ENCODE measurements at regions not wholly inside any gene's neighbourhood (a gene's known extent, or its start where the extent isn't known, plus 50 kb on each side); places are given as distances from the start of the nearest gene placed in this dataset.
"Not testable (repeated sequence)": the region's sequence is repeated elsewhere in the genome, so short reads cannot be mapped to it uniquely, and the experiment has no call there.

DNA sequence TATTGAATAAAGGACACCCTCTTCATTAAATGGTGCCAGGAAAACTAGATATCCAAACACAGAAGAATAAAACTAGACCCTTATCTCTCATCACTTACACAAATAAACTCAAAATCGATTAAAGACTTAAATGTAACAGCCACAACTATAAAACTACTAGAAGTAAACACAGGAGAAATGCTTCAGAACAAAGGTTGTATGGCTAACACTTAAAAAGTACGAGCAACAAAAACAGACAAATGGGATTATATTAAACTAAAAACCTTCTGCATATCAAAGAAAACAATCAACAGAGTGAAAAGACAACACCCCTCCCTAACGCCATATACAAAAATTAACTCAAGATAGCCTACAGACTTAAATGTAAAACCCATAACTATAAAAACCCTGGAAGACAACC is 104.7 kb upstream of the CLEC6A start:
- not testable (repeated sequence) for TF ChIP-seq FOSB (CRISPR knock-in tag; IDR thresholded peaks at IDR 0.05); SMC3 (IDR thresholded peaks at IDR 0.05); ESRRA (IDR thresholded peaks at IDR 0.05; ENCODE audit: borderline replicate concordance, low read length); POLR2A (IDR thresholded peaks at IDR 0.05; ENCODE audit: low read length); HOXA7 (CRISPR knock-in tag; IDR thresholded peaks at IDR 0.05); CEBPB (IDR thresholded peaks at IDR 0.05); MYC (IDR thresholded peaks at IDR 0.05; ENCODE audit: borderline replicate concordance, low read length); RAD21 (conservative IDR thresholded peaks at IDR 0.05 in 1 of 2, IDR thresholded peaks at IDR 0.05 in 1 of 2)
- TF ChIP-seq, protein P1, sequence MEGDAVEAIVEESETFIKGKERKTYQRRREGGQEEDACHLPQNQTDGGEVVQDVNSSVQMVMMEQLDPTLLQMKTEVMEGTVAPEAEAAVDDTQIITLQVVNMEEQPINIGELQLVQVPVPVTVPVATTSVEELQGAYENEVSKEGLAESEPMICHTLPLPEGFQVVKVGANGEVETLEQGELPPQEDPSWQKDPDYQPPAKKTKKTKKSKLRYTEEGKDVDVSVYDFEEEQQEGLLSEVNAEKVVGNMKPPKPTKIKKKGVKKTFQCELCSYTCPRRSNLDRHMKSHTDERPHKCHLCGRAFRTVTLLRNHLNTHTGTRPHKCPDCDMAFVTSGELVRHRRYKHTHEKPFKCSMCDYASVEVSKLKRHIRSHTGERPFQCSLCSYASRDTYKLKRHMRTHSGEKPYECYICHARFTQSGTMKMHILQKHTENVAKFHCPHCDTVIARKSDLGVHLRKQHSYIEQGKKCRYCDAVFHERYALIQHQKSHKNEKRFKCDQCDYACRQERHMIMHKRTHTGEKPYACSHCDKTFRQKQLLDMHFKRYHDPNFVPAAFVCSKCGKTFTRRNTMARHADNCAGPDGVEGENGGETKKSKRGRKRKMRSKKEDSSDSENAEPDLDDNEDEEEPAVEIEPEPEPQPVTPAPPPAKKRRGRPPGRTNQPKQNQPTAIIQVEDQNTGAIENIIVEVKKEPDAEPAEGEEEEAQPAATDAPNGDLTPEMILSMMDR (IDR thresholded peaks at IDR 0.05), result not testable (repeated sequence)
- TF ChIP-seq, protein P2, sequence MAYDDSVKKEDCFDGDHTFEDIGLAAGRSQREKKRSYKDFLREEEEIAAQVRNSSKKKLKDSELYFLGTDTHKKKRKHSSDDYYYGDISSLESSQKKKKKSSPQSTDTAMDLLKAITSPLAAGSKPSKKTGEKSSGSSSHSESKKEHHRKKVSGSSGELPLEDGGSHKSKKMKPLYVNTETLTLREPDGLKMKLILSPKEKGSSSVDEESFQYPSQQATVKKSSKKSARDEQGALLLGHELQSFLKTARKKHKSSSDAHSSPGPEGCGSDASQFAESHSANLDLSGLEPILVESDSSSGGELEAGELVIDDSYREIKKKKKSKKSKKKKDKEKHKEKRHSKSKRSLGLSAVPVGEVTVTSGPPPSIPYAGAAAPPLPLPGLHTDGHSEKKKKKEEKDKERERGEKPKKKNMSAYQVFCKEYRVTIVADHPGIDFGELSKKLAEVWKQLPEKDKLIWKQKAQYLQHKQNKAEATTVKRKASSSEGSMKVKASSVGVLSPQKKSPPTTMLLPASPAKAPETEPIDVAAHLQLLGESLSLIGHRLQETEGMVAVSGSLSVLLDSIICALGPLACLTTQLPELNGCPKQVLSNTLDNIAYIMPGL (CRISPR knock-in tag; IDR thresholded peaks at IDR 0.05; ENCODE audit: borderline replicate concordance), result not testable (repeated sequence)
